Activated naive CD8-positive, alpha-beta T cell treated with anti-CD3 and anti-CD28 coated beads, Interleukin-2, amount 10 ng/mL, durations not matched to agents 7 days and 5 days (primary cell): ENCODE measurements at regions not wholly inside any gene's neighbourhood (a gene's known extent, or its start where the extent isn't known, plus 50 kb on each side); places are given as distances from the start of the nearest gene placed in this dataset.

Experiments
- ATAC-seq: fragments of 150-1000 bp; cut with Tn5 transposase; one replicate; pipeline ENCODE4 v1.10.0; 2021; ENCODE audit warnings: low read depth, moderate library complexity
- POLR2A ChIA-PET: fragments of 350-600 bp; sonication (Branson Sonifier 250); formaldehyde crosslinking; loops from one replicate; lab custom pipeline; 2021; ENCODE audit warnings: antibody characterized with exemption; lab: Charles Lee
- DNase-seq: peaks from one replicate; pipeline ENCODE4 v3.0.0; 2021
- H3K27ac Mint-ChIP-seq: one replicate; pipeline ENCODE4 v1.8.0; 2022; ENCODE audit warnings: mild to moderate bottlenecking, mixed read lengths
- H3K27me3 Mint-ChIP-seq: one replicate; pipeline ENCODE4 v1.8.0; 2022; ENCODE audit warnings: mild to moderate bottlenecking, moderate library complexity, mixed read lengths
- H3K36me3 Mint-ChIP-seq: one replicate; pipeline ENCODE4 v1.8.0; 2021; ENCODE audit warnings: mild to moderate bottlenecking, mixed read lengths
- H3K4me1 Mint-ChIP-seq: one replicate; pipeline ENCODE4 v1.8.0; 2021; ENCODE audit warnings: mixed read lengths
- H3K4me3 Mint-ChIP-seq: one replicate; pipeline ENCODE4 v1.8.0; 2022; ENCODE audit warnings: mild to moderate bottlenecking, moderate library complexity, mixed read lengths
- H3K9me3 Mint-ChIP-seq: one replicate; pipeline ENCODE4 v1.8.0; 2021; ENCODE audit warnings: mixed read lengths

- no peak overlapping the region for H3K27ac Mint-ChIP-seq
- no peak overlapping the region for H3K4me3 Mint-ChIP-seq
- no peaks in the 10 kb centered on the region for H3K4me1 Mint-ChIP-seq
- peaks cover 3% of the 10 kb centered on the region for H3K27me3 Mint-ChIP-seq
- H3K9me3 Mint-ChIP-seq: no peaks in the 10 kb centered on the region
- no peaks in the 10 kb centered on the region for H3K36me3 Mint-ChIP-seq
- POLR2A ChIA-PET: no interaction called here
- DNase-seq (no peak), ATAC-seq (no peak)
Observed at GRCh38 chr21:41008974-41009373, 159.0 kb upstream of the BACE2 start.

DNA sequence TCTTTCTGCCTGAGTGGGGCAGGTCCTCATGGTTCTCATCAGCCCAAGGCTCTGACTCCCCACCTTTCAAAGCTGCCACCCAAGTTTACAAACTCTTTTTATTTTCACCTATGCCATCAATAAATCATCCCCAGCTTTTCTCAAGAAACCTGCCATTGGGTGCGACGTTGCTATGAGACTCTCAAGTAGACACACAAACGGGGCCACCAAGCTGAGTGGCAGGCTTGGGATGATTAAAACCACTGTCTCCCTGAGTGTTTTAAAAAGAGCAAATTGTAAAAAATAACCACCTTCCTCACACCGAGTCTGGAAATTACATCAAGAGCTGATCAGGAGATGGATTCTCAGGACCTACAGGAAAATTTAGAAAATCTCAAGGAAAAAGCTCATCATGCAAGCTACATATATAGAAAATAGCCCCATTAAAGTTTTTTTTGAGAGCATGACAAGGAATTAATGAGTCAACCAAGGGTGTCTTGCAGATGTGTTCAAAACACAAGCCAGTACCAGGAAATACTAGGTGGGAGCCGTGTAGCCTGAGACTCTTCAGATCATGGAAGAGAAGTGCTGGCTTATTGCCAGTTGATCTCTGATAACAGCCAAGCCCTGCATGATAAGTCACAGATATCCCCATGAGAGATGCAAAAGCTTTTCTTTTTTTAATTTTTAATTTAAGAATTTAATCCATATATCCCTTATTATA lies 158.4 kb upstream of the BACE2 start:
- Mint-ChIP-seq H3K4me1 (no peaks in the 10 kb centered on the region), H3K36me3 (no peaks in the 10 kb centered on the region), H3K27me3 (peaks cover 3% of the 10 kb centered on the region), H3K4me3 (no peak overlapping the region), H3K9me3 (no peaks in the 10 kb centered on the region), H3K27ac (no peak overlapping the region)
- POLR2A ChIA-PET: no interaction called here
- no peak for DNase-seq
- no peak for ATAC-seq

DNA sequence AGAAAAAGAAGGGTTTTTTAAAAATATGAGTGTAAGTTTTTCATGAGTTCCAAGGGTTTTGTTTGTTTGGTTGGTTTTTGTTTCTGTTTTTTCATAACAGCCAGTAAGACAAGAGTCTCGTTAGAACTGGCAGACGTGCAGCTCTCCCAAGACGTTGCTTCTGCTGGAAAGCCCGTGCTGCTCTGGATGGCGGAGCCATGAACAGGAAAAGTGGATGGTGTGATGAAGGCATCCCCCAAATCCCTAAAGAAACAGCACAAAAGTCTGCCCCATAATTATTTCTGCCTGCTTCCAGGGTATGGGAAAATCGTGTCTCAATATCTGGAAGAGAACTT lies 157.9 kb upstream of the BACE2 start:
- H3K4me1 Mint-ChIP-seq: no peaks in the 10 kb centered on the region
- no peak overlapping the region for H3K27ac Mint-ChIP-seq

GRCh38 chr21:41011098-41011731 lies 156.7 kb upstream of the BACE2 start:
- Mint-ChIP-seq H3K4me3 (no peak overlapping the region), H3K27ac (no peak overlapping the region), H3K27me3 (no peaks in the 10 kb centered on the region), H3K4me1 (no peaks in the 10 kb centered on the region), H3K36me3 (no peaks in the 10 kb centered on the region), H3K9me3 (no peaks in the 10 kb centered on the region)
- DNase-seq: no peak
- ATAC-seq: no peak
- POLR2A ChIA-PET: no interaction called here

More for the DNA sequence above, 157.9 kb upstream of the BACE2 start:
- DNase-seq: no peak
- Mint-ChIP-seq H3K36me3 (no peaks in the 10 kb centered on the region), H3K9me3 (no peaks in the 10 kb centered on the region), H3K4me3 (no peak overlapping the region), H3K27me3 (no peaks in the 10 kb centered on the region)
- POLR2A ChIA-PET: no interaction called here
- no peak for ATAC-seq

- no peak overlapping the region for H3K4me3 Mint-ChIP-seq
- ATAC-seq: no peak
- POLR2A ChIA-PET: no interaction called here
Observed at GRCh38 chr21:41011951-41012366, 156.0 kb upstream of the BACE2 start.

GRCh38 chr21:41012425-41012824 lies 155.5 kb upstream of the BACE2 start:
- ATAC-seq: no peak
- H3K9me3 Mint-ChIP-seq: no peaks in the 10 kb centered on the region
- H3K4me3 Mint-ChIP-seq: no peak overlapping the region
- H3K4me1 Mint-ChIP-seq: no peaks in the 10 kb centered on the region
- no peak overlapping the region for H3K27ac Mint-ChIP-seq
- DNase-seq: no peak
- no peaks in the 10 kb centered on the region for H3K27me3 Mint-ChIP-seq
- no peaks in the 10 kb centered on the region for H3K36me3 Mint-ChIP-seq
- POLR2A ChIA-PET: no interaction called here

More at GRCh38 chr21:41011951-41012366, 156.0 kb upstream of the BACE2 start:
- no peaks in the 10 kb centered on the region for H3K9me3 Mint-ChIP-seq
- no peaks in the 10 kb centered on the region for H3K4me1 Mint-ChIP-seq
- H3K27ac Mint-ChIP-seq: no peak overlapping the region
- H3K27me3 Mint-ChIP-seq: no peaks in the 10 kb centered on the region
- DNase-seq: no peak
- H3K36me3 Mint-ChIP-seq: no peaks in the 10 kb centered on the region

DNA sequence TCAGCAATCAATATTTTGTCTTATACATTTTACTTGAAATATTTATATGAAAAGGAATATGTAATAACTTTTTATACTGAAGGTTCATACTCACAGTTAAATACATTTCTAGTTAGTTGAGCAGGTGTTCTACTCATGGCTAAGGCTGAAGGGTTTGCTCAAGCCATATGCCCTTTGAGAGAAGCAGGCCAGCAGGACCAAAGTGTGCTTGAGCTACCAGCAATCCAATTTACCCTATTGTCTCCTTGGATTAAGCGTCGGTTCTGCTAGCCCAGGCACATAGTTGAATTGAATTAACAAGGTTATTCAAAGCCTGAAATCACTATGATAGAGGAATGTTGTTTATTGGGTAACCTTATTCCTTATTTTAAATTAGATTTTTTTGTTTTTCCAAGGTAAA lies 151.5 kb upstream of the BACE2 start:
- Mint-ChIP-seq H3K9me3 (no peaks in the 10 kb centered on the region), H3K27me3 (peaks cover 8% of the 10 kb centered on the region), H3K4me1 (no peaks in the 10 kb centered on the region), H3K4me3 (no peak overlapping the region), H3K36me3 (no peaks in the 10 kb centered on the region), H3K27ac (no peak overlapping the region)
- POLR2A ChIA-PET: no interaction called here
- DNase-seq (no peak), ATAC-seq (no peak)

DNA sequence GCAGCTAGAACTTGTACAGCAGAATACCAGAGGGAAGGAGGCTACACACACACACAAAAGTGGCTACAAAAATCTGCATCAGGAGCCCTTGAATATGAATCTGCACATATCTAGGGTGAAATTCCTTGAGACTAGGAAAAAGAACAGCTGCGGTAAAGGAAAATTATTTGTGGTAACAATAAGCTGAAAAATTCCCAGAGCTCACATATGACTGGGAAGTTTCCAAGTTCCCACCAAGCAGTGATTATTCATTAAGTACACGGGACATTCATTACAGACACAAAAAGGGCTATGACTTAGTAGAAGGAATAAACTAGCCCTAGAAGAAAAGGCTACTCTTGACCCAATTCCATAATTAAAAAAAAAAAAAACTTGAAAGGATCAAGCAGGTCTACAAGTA lies 149.5 kb upstream of the BACE2 start:
- peaks cover 11% of the 10 kb centered on the region for H3K27me3 Mint-ChIP-seq
- no peaks in the 10 kb centered on the region for H3K36me3 Mint-ChIP-seq
- DNase-seq (no peak), ATAC-seq (no peak)
- no peak overlapping the region for H3K4me3 Mint-ChIP-seq
- H3K9me3 Mint-ChIP-seq: no peaks in the 10 kb centered on the region
- POLR2A ChIA-PET: no interaction called here
- no peak overlapping the region for H3K27ac Mint-ChIP-seq
- H3K4me1 Mint-ChIP-seq: no peaks in the 10 kb centered on the region

DNA sequence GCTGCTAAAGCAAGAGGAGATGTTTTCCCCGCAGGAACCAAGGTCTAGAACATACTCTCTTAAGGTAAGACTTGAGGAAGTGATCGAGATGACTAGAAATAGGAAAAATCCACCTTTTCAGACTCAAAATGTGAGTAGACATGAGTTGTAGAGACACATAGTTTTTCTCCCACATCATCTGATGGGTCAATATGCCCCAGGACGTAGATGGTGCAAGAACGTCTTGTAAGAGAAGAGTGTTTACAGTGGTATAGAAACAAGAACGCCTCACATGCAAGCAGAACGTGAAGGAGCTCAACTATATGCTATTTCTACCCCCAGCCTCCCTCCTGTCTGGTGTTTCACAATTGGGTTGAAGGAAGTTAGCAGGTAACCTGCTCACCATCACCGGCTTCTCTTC lies 144.0 kb upstream of the BACE2 start:
- Mint-ChIP-seq H3K9me3 (no peaks in the 10 kb centered on the region), H3K4me3 (no peak overlapping the region), H3K27me3 (peaks cover 5% of the 10 kb centered on the region), H3K27ac (no peak overlapping the region), H3K4me1 (no peaks in the 10 kb centered on the region), H3K36me3 (no peaks in the 10 kb centered on the region)
- ATAC-seq (no peak), DNase-seq (no peak)
- POLR2A ChIA-PET: no interaction called here

DNA sequence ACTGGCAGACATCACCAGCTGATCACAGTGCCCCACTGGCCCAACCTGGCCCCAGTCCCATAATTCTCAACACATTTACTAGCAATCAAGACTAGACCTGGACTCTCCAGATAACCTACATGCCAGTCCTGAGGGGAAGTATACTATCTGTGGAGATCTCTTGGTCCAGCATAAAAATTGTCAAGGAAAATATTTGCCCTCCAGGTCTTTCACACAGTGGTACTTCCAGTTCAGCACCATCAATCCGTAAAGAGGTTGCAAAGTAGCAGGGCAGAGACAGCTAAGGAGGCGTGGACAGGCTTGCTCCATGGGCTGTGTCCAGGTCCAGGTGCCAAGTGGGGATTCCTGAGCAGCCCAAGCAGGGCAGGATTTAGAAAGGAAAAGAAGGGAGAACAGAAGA lies 143.6 kb upstream of the BACE2 start:
- Mint-ChIP-seq H3K27me3 (peaks cover 5% of the 10 kb centered on the region), H3K36me3 (no peaks in the 10 kb centered on the region), H3K9me3 (no peaks in the 10 kb centered on the region), H3K4me3 (no peak overlapping the region), H3K27ac (no peak overlapping the region), H3K4me1 (no peaks in the 10 kb centered on the region)
- DNase-seq (no peak), ATAC-seq (no peak)
- POLR2A ChIA-PET: no interaction called here

DNA sequence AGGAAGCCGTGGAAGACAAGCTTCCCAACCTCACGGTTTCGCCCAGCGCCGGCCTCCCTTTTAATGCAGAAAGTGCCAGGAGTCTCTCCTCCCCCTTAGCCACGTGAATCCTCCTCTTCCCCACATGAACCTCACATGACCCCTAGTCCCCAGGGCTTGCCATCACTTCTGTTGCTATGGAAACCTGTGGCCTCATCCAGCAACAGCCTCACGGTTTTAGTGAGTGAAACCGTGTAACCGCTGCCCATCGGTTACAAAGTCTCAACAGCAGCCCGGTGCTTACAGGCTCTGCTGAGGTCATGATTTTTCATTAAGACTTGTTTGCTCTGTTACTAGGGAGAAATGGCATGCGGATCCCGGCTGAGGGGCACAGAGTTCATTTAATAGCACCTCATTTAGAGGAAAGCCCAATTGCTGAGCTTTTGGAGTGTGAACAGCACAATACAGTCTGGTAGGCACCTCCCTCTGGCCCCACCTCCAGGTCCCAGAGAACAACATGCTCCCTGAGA lies 143.2 kb upstream of the BACE2 start:
- no peaks in the 10 kb centered on the region for H3K36me3 Mint-ChIP-seq
- no peaks in the 10 kb centered on the region for H3K9me3 Mint-ChIP-seq
- ATAC-seq (no peak), DNase-seq (no peak)
- no peak overlapping the region for H3K27ac Mint-ChIP-seq
- no peak overlapping the region for H3K4me3 Mint-ChIP-seq
- H3K27me3 Mint-ChIP-seq: peaks cover 5% of the 10 kb centered on the region
- POLR2A ChIA-PET: no interaction called here
- no peaks in the 10 kb centered on the region for H3K4me1 Mint-ChIP-seq

- Mint-ChIP-seq H3K4me3 (no peak overlapping the region), H3K4me1 (no peaks in the 10 kb centered on the region), H3K9me3 (no peaks in the 10 kb centered on the region), H3K27ac (no peak overlapping the region), H3K27me3 (no peaks in the 10 kb centered on the region), H3K36me3 (no peaks in the 10 kb centered on the region)
- POLR2A ChIA-PET: no interaction called here
- ATAC-seq (no peak), DNase-seq (no peak)
Observed at GRCh38 chr21:41029571-41029970, 138.4 kb upstream of the BACE2 start.

DNA sequence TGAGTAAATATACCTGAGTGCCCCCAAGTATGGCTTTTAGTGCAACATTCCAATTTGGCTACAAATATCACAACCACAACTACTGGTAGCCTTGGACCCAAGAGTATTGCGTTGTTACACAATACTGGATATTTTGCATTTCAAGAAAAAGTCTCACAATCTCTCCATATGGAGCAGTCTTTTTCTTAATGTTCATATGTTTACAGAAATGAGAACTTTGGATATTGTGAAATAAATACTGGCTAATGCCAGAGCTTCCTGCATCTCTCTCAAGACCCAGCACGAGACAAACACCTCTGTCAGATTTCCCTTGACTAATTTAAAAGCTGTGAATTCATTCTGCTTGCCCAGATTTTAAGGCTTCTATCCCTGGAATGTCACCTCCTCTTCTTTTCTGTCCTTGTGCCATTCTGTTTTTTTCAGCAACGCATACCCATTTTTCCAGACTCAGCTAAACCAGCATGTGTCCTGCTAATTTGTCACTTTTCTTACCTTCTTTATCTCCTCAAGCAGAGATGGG lies 136.2 kb upstream of the BACE2 start:
- no peak overlapping the region for H3K27ac Mint-ChIP-seq
- no peaks in the 10 kb centered on the region for H3K36me3 Mint-ChIP-seq
- no peaks in the 10 kb centered on the region for H3K4me1 Mint-ChIP-seq
- no peak overlapping the region for H3K4me3 Mint-ChIP-seq
- H3K9me3 Mint-ChIP-seq: no peaks in the 10 kb centered on the region
- no peaks in the 10 kb centered on the region for H3K27me3 Mint-ChIP-seq
- no peak for ATAC-seq
- POLR2A ChIA-PET: no interaction called here
- DNase-seq: no peak

DNA sequence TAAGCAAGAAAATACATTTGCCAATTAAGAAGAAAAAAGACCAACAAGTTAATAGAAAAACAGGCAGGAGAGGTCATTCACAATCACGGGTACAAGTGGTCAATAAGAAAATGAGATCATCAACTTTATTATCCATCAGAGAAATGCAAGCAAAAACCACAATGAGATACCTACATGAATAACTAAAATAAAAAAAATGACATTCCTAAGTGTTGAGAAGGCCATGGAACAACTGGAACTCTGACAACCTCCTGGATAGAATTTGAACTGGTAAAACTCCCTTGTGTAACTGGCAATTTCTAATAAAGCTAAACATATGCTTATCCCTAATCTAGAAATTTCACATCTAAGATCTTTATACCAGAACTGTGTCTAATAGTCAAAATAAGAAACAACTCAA lies 135.4 kb upstream of the BACE2 start:
- DNase-seq (no peak), ATAC-seq (no peak)
- H3K27ac Mint-ChIP-seq: no peak overlapping the region
- POLR2A ChIA-PET: no interaction called here
- no peaks in the 10 kb centered on the region for H3K36me3 Mint-ChIP-seq
- no peak overlapping the region for H3K4me3 Mint-ChIP-seq
- no peaks in the 10 kb centered on the region for H3K27me3 Mint-ChIP-seq
- H3K9me3 Mint-ChIP-seq: no peaks in the 10 kb centered on the region
- H3K4me1 Mint-ChIP-seq: no peaks in the 10 kb centered on the region
